ENCODE measurements at regions not wholly inside any gene's neighbourhood (a gene's known extent, or its start where the extent isn't known, plus 50 kb on each side); places are given as distances from the start of the nearest gene placed in this dataset.

DNA sequence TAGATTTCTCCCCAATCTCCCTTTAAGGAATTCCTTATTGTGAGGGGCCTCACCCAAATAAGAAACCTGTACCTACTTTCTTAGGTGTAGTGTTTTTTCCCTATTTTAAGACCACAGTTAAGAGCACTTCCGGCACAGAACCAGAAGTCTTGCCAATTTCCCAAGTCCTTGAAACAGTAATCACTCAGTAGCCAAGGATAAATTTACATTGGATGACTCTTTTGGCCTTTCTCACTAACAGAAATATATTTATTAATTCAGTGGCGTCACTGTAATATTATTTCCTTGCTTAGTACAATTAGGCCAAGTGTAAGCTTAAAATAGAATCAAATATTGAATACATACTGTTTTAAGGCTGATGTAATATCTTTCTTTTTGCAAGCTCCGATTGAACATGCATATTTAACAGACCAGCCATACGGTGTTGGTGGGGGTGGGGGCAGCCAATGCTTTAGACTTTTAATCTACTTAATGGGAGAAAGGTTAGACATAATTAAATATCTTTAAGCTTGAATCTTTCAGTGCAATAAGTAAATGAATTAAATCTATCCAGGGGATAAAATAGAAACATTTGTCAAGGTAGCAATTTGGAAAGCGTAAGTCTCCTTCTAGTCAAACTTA lies 50.8 kb upstream of the ITGA6 start:
- Mint-ChIP-seq H3K36me3 (ENCODE audit: low read depth) (no peaks in the 10 kb centered on the region), H3K9me3 (peaks cover 15% of the 10 kb centered on the region), H3K27me3 (ENCODE audit: low read depth) (peaks cover 13% of the 10 kb centered on the region), H3K4me1 (ENCODE audit: low read depth) (no peaks in the 10 kb centered on the region), H3K27ac (no peak overlapping the region), H3K4me3 (no peak overlapping the region)
- DNase-seq (ENCODE audit: low spot score): no peak

DNA sequence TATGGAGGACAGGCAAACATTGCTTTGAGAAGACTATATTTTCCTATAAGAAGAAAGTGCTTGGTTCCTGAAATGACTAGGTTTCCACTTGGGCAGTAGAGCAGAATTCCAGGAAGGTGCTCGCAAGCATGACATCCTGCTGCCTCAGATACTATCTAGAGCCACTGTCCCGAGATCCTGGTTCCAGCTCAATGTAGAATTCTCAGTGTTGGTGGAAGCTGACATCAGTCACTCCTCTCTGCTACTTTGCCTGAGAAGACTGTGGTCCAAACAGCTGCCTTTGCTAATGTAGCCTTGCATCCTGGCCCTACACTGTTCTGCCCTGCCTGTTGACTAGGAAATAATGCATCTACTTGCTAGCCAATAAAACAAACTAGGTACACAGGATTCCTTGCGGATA lies 50.0 kb upstream of the ITGA6 start:
- no peaks in the 10 kb centered on the region for H3K36me3 Mint-ChIP-seq (ENCODE audit: low read depth)
- H3K4me3 Mint-ChIP-seq: no peak overlapping the region
- H3K4me1 Mint-ChIP-seq (ENCODE audit: low read depth): no peaks in the 10 kb centered on the region
- DNase-seq (ENCODE audit: low spot score): no peak
- no peak overlapping the region for H3K27ac Mint-ChIP-seq
- peaks cover 13% of the 10 kb centered on the region for H3K27me3 Mint-ChIP-seq (ENCODE audit: low read depth)
- H3K9me3 Mint-ChIP-seq: peaks cover 15% of the 10 kb centered on the region
